ENCODE measurements at regions not wholly inside any gene's neighbourhood (a gene's known extent, or its start where the extent isn't known, plus 50 kb on each side); places are given as distances from the start of the nearest gene placed in this dataset.

DNA sequence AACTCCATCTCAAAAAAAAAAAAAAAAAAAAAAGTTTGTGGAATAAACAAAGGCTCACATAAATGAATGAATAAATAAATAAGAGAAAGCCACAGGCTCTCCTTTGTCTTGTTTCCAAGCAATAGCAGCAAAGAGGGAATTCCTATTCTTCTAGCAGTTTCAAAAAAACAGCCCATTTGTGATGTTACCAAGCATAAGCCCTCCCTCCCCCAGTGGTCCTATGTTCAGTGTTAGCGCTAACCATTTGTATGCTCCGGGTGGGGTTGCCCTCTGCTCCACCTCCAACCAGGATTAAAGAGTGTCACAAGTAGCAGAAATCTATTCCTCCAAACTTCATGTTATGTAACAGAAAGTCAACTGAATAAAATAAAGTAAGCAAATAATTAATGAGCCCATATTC is 1215.0 kb upstream of the TENM4 start:
- Histone ChIP-seq H3K79me2 (ENCODE audit: control insufficient read depth, insufficient read depth, low read length) (no peaks in the 10 kb centered on the region), H3K4me3 (no peak overlapping the region), H3K4me2 (ENCODE audit: control insufficient read depth, insufficient read depth) (no peak overlapping the region), H2AFZ (ENCODE audit: control insufficient read depth, low read depth, low read length) (no peak overlapping the region), H3K36me3 (ENCODE audit: control insufficient read depth in 2 of 2, insufficient read depth in 2 of 2, low read length in 1 of 2) (no peaks in the 10 kb centered on the region), H3K27me3 (replicated peaks in 1 of 2; ENCODE audit: control insufficient read depth in 2 of 2, insufficient read depth in 2 of 2, low read length in 1 of 2) (no peaks in the 10 kb centered on the region; a peak in 1 of 4 replicates), H3K9ac (ENCODE audit: control insufficient read depth, insufficient read depth, low read length) (no peak overlapping the region), H3K4me1 (ENCODE audit: control insufficient read depth, insufficient read depth, low read length) (no peaks in the 10 kb centered on the region), H3K9me3 (replicated peaks; ENCODE audit: control insufficient read depth, insufficient read depth, low read length) (no peaks in the 10 kb centered on the region), H4K20me1 (ENCODE audit: control insufficient read depth, insufficient read depth) (no peaks in the 10 kb centered on the region), H3K27ac (ENCODE audit: control insufficient read depth, insufficient read depth) (no peak overlapping the region)
- CTCF ChIA-PET, result no interaction called here
- DNase-seq (ENCODE audit: low read depth, low spot score) (no peak), ATAC-seq (no peak), FAIRE-seq (no peak)
- BruUV-seq (replicated peaks), result no TSS peak
- in situ Hi-C loops (cut with MboI) (no loop called here), intact Hi-C loops (cut with micrococcal nuclease; ENCODE audit: unreplicated experiment) (no loop called here)
- WGBS (ENCODE audit: insufficient coverage, insufficient replicate concordance, low lambda C conversion rate, missing lambda C conversion rate), result 85% methylated on average over 2 of the region's 2 CpGs
- SMC1A ChIA-PET (ENCODE audit: uncharacterized antibody, unreplicated experiment), result no interaction called here
- no peak for TF ChIP-seq TARDBP (IDR thresholded peaks at IDR 0.05; ENCODE audit: borderline replicate concordance)
- TF ChIP-seq DPF2 (IDR thresholded peaks at IDR 0.05), result no peak
- TF ChIP-seq POU2F2 (IDR thresholded peaks at IDR 0.05; ENCODE audit: borderline replicate concordance, low read depth, low read length), result no peak
- TF ChIP-seq MEF2B (IDR thresholded peaks at IDR 0.05; ENCODE audit: partially characterized antibody, poor library complexity, severe bottlenecking), result no peak
- TF ChIP-seq MYC (IDR thresholded peaks at IDR 0.05; ENCODE audit: insufficient read depth, insufficient read length, insufficient replicate concordance, low read length, severe bottlenecking), result no peak
- RAD21 ChIA-PET (ENCODE audit: unreplicated experiment), result no interaction called here
- POLR2A ChIA-PET, result no interaction called here

DNA sequence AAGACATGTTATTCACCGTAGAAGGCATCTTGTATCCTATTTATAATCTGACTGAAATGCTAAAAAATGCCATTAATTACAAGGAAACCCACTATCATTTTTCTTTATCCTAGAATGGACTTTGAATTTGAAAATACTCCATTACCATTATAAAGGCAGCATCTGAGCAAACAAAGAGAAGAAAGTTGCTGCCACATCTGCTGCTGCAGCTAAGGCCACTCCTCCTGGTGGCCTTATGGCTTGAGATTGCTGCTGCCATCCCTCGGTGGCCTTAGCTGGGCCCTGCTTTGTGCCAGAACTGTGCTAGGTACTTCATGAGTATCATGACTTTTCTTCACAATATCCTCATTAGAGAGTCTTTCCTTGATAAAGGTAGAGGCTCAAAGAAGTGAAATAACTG is 1210.1 kb upstream of the TENM4 start:
- Histone ChIP-seq H3K4me2 (ENCODE audit: control insufficient read depth, insufficient read depth) (no peak overlapping the region), H3K27ac (ENCODE audit: control insufficient read depth, insufficient read depth) (no peak overlapping the region), H3K9ac (ENCODE audit: control insufficient read depth, insufficient read depth, low read length) (no peak overlapping the region), H4K20me1 (ENCODE audit: control insufficient read depth, insufficient read depth) (no peaks in the 10 kb centered on the region), H3K4me3 (no peak overlapping the region), H2AFZ (ENCODE audit: control insufficient read depth, low read depth, low read length) (no peak overlapping the region), H3K4me1 (ENCODE audit: control insufficient read depth, insufficient read depth, low read length) (no peaks in the 10 kb centered on the region), H3K27me3 (replicated peaks in 1 of 2; ENCODE audit: control insufficient read depth in 2 of 2, insufficient read depth in 2 of 2, low read length in 1 of 2) (no peaks in the 10 kb centered on the region), H3K79me2 (ENCODE audit: control insufficient read depth, insufficient read depth, low read length) (no peaks in the 10 kb centered on the region), H3K9me3 (replicated peaks; ENCODE audit: control insufficient read depth, insufficient read depth, low read length) (no peaks in the 10 kb centered on the region), H3K36me3 (ENCODE audit: control insufficient read depth in 2 of 2, insufficient read depth in 2 of 2, low read length in 1 of 2) (no peaks in the 10 kb centered on the region)
- no peak for ATAC-seq
- in situ Hi-C loops (cut with MboI), result no loop called here
- no peak for TF ChIP-seq RCOR1 (conservative IDR thresholded peaks at IDR 0.05; ENCODE audit: low read depth, low read length)
- no peak for TF ChIP-seq LARP7 (IDR thresholded peaks at IDR 0.05)
- TF ChIP-seq, protein P1, sequence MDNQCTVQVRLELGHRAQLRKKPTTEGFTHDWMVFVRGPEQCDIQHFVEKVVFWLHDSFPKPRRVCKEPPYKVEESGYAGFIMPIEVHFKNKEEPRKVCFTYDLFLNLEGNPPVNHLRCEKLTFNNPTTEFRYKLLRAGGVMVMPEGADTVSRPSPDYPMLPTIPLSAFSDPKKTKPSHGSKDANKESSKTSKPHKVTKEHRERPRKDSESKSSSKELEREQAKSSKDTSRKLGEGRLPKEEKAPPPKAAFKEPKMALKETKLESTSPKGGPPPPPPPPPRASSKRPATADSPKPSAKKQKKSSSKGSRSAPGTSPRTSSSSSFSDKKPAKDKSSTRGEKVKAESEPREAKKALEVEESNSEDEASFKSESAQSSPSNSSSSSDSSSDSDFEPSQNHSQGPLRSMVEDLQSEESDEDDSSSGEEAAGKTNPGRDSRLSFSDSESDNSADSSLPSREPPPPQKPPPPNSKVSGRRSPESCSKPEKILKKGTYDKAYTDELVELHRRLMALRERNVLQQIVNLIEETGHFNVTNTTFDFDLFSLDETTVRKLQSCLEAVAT (IDR thresholded peaks at IDR 0.05), result no peak
- ChIA-PET CTCF (no interaction called here), SMC1A (ENCODE audit: uncharacterized antibody, unreplicated experiment) (no interaction called here), RAD21 (ENCODE audit: unreplicated experiment) (no interaction called here), POLR2A (no interaction called here)
- no peak for FAIRE-seq
- intact Hi-C loops (cut with micrococcal nuclease; ENCODE audit: unreplicated experiment), result no loop called here
- no peak for DNase-seq (ENCODE audit: low read depth, low spot score)
- WGBS (ENCODE audit: insufficient coverage, insufficient replicate concordance, low lambda C conversion rate, missing lambda C conversion rate), result 0% methylated on average over 2 of the region's 2 CpGs
- BruUV-seq (replicated peaks), result no TSS peak
